Brain microvascular endothelial cell (primary cell): ENCODE measurements at regions not wholly inside any gene's neighbourhood (a gene's known extent, or its start where the extent isn't known, plus 50 kb on each side); places are given as distances from the start of the nearest gene placed in this dataset.

ENCODE experiments used
- DNase-seq: peaks from one replicate; pipeline ENCODE4 v3.0.0-alpha.2; 2020
- H3K27ac ChIP-seq: fragments of 250-450 bp; sonication (Bioruptor Pico); 2 replicates; pipeline ENCODE4 v1.5.1; 2020; ENCODE audit warnings: mild to moderate bottlenecking, moderate library complexity
- H3K27me3 ChIP-seq: fragments of 250-450 bp; sonication (Bioruptor Pico); replicated peaks from 2 replicates; pipeline ENCODE4 v1.5.1; 2020; ENCODE audit warnings: mild to moderate bottlenecking
- H3K36me3 ChIP-seq: fragments of 250-450 bp; sonication (Bioruptor Pico); replicated peaks from 2 replicates; pipeline ENCODE4 v1.5.1; 2020; ENCODE audit warnings: mild to moderate bottlenecking
- H3K4me3 ChIP-seq: 2 replicates; pipeline ENCODE4 v1.5.1; 2011; ENCODE audit warnings: low read depth, mild to moderate bottlenecking, control low read depth, low read length, moderate library complexity
- in situ Hi-C: cut with HindIII; loops from 2 replicates; pipeline ENCODE4 v1.10.0; 2017; ENCODE audit warnings: low sequenced_read_pairs, low pct_ligation_motif_present
- TF ChIP-seq, protein P1 (sequence below): IDR thresholded peaks from 2 replicates; pipeline ENCODE4 v1.5.1; 2011; ENCODE audit warnings: low read depth, mild to moderate bottlenecking, moderate library complexity, low read length, control low read depth, inconsistent platforms; ENCODE audit errors: missing control alignments

DNA sequence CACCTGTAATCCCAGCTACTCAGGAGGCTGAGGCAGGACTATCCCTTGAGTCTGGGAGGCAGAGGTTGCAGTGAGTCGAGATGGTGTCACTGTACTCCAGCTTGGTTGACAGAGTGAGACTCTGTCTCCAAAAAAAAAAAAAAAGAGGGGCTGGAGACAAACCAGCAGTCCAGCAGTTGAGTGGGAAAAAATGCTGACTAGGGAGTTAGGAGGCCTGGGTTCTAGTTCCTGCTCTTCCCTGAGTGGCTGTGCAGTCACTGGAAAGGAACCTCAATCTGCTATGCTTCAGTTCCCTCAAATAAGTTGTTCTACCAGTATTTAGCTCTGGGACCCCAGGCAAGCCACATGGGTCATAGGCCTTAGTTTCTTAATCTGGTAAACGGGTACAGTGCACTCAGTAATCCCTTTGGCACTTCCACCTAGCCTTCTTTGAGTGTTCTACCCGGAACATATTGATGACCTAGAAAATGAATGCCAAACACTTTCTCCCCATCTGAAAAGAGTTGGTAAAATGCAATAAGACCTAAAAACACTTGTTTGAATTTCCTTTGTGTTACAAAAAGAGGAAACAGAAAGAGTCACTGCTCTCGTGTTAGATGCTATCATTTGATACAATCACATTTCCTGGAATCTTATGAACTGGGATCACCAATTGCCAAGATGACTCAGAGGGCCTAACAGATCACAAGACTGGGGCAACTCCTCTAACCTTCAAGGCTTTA lies 99.3 kb upstream of the EGFL6 start:
- Histone ChIP-seq H3K4me3 (no peak overlapping the region), H3K36me3 (no peaks in the 10 kb centered on the region), H3K27ac (no peak overlapping the region), H3K27me3 (no peaks in the 10 kb centered on the region)
- in situ Hi-C loops: no loop called here
- peak; percentile 6 for DNase-seq
- TF ChIP-seq, protein P1, sequence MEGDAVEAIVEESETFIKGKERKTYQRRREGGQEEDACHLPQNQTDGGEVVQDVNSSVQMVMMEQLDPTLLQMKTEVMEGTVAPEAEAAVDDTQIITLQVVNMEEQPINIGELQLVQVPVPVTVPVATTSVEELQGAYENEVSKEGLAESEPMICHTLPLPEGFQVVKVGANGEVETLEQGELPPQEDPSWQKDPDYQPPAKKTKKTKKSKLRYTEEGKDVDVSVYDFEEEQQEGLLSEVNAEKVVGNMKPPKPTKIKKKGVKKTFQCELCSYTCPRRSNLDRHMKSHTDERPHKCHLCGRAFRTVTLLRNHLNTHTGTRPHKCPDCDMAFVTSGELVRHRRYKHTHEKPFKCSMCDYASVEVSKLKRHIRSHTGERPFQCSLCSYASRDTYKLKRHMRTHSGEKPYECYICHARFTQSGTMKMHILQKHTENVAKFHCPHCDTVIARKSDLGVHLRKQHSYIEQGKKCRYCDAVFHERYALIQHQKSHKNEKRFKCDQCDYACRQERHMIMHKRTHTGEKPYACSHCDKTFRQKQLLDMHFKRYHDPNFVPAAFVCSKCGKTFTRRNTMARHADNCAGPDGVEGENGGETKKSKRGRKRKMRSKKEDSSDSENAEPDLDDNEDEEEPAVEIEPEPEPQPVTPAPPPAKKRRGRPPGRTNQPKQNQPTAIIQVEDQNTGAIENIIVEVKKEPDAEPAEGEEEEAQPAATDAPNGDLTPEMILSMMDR: no peak

DNA sequence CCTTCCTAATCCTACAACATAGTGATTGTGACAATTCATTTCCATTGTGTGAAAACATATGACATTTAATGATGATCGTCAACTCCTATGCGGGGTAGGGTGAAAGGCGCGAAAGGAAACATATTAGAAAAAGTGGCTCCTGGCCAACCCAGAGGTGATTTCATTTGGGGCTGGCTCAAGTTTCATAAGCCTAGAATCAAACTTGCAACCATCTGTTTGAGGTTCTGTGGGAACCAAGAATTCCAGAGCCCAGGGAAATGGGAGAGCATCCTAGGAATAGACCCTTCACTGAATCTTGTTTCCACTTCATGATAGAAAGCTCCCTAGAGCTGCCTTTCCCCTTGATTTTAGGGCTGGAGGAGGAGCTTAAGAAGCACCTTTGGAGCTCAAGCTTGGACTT lies 101.3 kb upstream of the EGFL6 start:
- H3K27me3 ChIP-seq: no peaks in the 10 kb centered on the region
- DNase-seq: no peak
- H3K36me3 ChIP-seq: no peaks in the 10 kb centered on the region
- no peak overlapping the region for H3K4me3 ChIP-seq
- in situ Hi-C loops: no loop called here
- TF ChIP-seq, protein P1: no peak
- no peak overlapping the region for H3K27ac ChIP-seq

- in situ Hi-C loops: no loop called here
- no peak overlapping the region for H3K27ac ChIP-seq
Observed at GRCh38 chrX:13467243-13467642, 102.2 kb upstream of the EGFL6 start.

DNA sequence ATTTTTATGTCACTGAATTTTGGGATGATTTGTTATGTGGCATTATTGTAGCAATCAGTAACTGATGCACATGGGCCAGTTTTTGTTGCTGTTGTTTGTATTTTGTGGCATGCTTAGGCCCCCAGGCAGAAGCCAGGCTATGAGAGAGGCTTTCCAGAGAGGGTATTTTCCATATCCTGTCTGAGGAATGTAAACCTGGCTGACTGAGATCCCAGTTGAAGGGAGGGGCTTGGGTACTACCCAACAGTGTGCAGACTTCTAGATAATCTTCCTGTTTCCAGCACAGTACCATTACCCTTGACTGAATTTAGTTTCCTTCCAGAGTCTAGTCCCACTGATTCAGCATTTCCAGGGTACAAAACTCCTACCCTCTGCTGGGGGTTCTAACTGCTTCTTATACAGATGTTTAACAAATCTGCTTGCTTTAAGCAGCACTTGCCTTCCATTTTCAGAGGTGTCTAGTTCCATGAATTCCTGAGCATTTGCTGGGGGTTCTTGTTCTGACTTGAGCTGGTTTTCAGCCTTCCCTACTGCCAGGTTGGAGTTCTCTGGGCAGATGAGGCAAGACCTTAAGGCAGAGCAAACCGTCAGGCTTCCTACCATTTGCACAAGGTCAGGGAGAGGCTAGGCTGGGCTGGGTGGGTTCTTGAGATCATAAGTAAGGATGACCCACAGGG lies 104.7 kb upstream of the EGFL6 start:
- H3K27ac ChIP-seq: no peak overlapping the region
- H3K4me3 ChIP-seq: no peak overlapping the region
- in situ Hi-C loops: no loop called here
- no peaks in the 10 kb centered on the region for H3K36me3 ChIP-seq
- no peaks in the 10 kb centered on the region for H3K27me3 ChIP-seq
- TF ChIP-seq, protein P1: no peak
- DNase-seq: no peak

More at GRCh38 chrX:13467243-13467642, 102.2 kb upstream of the EGFL6 start:
- DNase-seq: no peak
- no peaks in the 10 kb centered on the region for H3K27me3 ChIP-seq
- no peaks in the 10 kb centered on the region for H3K36me3 ChIP-seq
- TF ChIP-seq, protein P1: no peak
- H3K4me3 ChIP-seq: no peak overlapping the region

DNA sequence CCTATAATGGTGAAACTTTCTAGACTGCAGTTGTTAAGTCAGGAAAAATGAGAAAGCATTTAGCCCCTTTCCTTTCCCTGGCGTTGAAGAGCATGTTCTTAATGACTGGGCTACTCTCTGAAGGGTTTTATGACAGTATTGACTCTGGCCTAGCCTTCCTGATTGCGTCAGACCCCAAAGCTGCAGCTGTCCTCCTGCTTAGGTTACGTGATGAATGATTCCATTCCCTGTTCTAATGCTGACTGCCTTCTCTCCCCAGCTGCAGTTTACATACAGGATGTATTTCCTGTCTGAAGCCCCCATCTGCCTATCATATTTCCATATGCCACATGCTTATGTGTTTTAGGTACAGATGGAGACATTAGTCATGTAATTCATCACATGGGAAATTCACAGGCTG lies 105.8 kb upstream of the EGFL6 start:
- peak; percentile 80 for DNase-seq
- Histone ChIP-seq H3K27ac (peak overlapping the region; percentile 56), H3K36me3 (no peaks in the 10 kb centered on the region), H3K4me3 (no peak overlapping the region), H3K27me3 (no peaks in the 10 kb centered on the region)
- in situ Hi-C loops: no loop called here
- TF ChIP-seq, protein P1: no peak
